Loucy (cell line): ENCODE measurements at regions not wholly inside any gene's neighbourhood (a gene's known extent, or its start where the extent isn't known, plus 50 kb on each side); places are given as distances from the start of the nearest gene placed in this dataset.

Experiments used
- H2AFZ ChIP-seq: fragments of 200-600 bp; sonication (generic); 2 replicates; pipeline ENCODE4 v1.6.0; 2016; ENCODE audit warnings: antibody characterized with exemption, mild to moderate bottlenecking, low read length, moderate library complexity
- H3F3A ChIP-seq: fragments of 200-600 bp; 2 replicates; pipeline ENCODE4 v1.6.0; 2016; ENCODE audit warnings: antibody characterized with exemption, low read depth, mild to moderate bottlenecking
- H3K27me3 ChIP-seq: fragments of 200-600 bp; sonication (generic); 2 replicates; pipeline ENCODE4 v1.6.1; 2014; ENCODE audit warnings: low read length, mild to moderate bottlenecking; ENCODE audit not compliant: insufficient read depth, poor library complexity, severe bottlenecking
- H3K36me3 ChIP-seq: fragments of 200-600 bp; sonication (generic); 2 replicates; pipeline ENCODE4 v1.6.1; 2016; ENCODE audit warnings: low read length; ENCODE audit not compliant: insufficient read depth
- H3K4me1 ChIP-seq: fragments of 200-600 bp; sonication (generic); 2 replicates; pipeline ENCODE4 v1.5.1; 2014; ENCODE audit warnings: low read length, mild to moderate bottlenecking; ENCODE audit not compliant: insufficient read depth, poor library complexity, severe bottlenecking
- H3K4me2 ChIP-seq: fragments of 200-600 bp; sonication (generic); 2 replicates; pipeline ENCODE4 v1.6.0; 2014; ENCODE audit warnings: antibody characterized with exemption, low read length, low read depth, mild to moderate bottlenecking; ENCODE audit not compliant: poor library complexity, severe bottlenecking
- H3K4me3 ChIP-seq: fragments of 200-600 bp; sonication (generic); 2 replicates; pipeline ENCODE4 v1.5.1; 2014; ENCODE audit warnings: low read length, mild to moderate bottlenecking, mixed read lengths; ENCODE audit not compliant: poor library complexity, severe bottlenecking
- H3K79me2 ChIP-seq: fragments of 200-600 bp; sonication (generic); 2 replicates; pipeline ENCODE4 v1.6.1; 2014; ENCODE audit warnings: low read length; ENCODE audit not compliant: insufficient read depth
- H3K9ac ChIP-seq: fragments of 200-600 bp; sonication (generic); 2 replicates; pipeline ENCODE4 v1.6.0; 2014; ENCODE audit warnings: mild to moderate bottlenecking, low read depth, low read length, moderate library complexity; ENCODE audit not compliant: poor library complexity, severe bottlenecking
- H3K9me2 ChIP-seq: fragments of 200-600 bp; sonication (generic); replicated peaks from 2 replicates; pipeline ENCODE4 v1.6.1; 2016; ENCODE audit warnings: low read depth, low read length, mixed read lengths
- H3K9me3 ChIP-seq: fragments of 200-600 bp; sonication (generic); 2 replicates; pipeline ENCODE4 v1.6.1; 2014; ENCODE audit warnings: mild to moderate bottlenecking, antibody characterized with exemption, low read length, low read depth; ENCODE audit not compliant: insufficient read depth
- H4K20me1 ChIP-seq: fragments of 200-600 bp; sonication (generic); 2 replicates; pipeline ENCODE4 v1.6.0; 2014; ENCODE audit warnings: antibody characterized with exemption, low read length, mild to moderate bottlenecking; ENCODE audit not compliant: insufficient read depth, poor library complexity, severe bottlenecking
- EZH2phosphoT487 ChIP-seq: fragments of 200-600 bp; IDR thresholded peaks from 2 replicates; pipeline ENCODE4 v1.6.1; 2018; ENCODE audit warnings: antibody characterized with exemption, mild to moderate bottlenecking, moderate library complexity, borderline replicate concordance
- TF ChIP-seq, protein P1 (sequence below): fragments of 200-600 bp; sonication (generic); conservative IDR thresholded peaks from 2 replicates; pipeline ENCODE4 v1.5.1; 2014; ENCODE audit warnings: mild to moderate bottlenecking, antibody characterized with exemption, low read length

DNA sequence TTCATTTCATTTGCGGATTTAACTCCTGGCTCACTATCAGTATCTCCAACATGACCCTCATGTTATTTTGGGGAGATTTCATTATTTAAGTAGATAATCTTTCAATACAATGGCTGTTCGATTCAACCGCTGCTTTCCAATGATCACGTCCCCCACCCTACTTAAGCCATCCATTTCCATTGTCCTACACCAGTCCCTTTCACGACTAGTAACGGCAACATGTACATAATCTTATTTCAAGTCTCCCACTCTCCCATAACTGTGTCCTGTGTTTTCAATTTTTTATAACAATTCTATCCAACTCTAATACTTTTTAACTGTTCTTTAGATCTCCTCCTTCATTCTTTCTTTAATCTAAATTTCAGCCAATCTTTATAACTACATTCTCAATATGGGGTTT is 890.8 kb upstream of the MAP3K7 start:
- Histone ChIP-seq H3K27me3 (no peaks in the 10 kb centered on the region), H3K4me2 (no peak overlapping the region), H3K36me3 (no peaks in the 10 kb centered on the region), H3F3A (no peaks in the 10 kb centered on the region), H3K4me1 (no peaks in the 10 kb centered on the region), H3K4me3 (no peak overlapping the region), H3K79me2 (no peaks in the 10 kb centered on the region), H2AFZ (no peak overlapping the region), H3K9me2 (no peaks in the 10 kb centered on the region), H3K9me3 (no peaks in the 10 kb centered on the region), H4K20me1 (no peaks in the 10 kb centered on the region), H3K9ac (no peak overlapping the region)
- TF ChIP-seq, protein P1, sequence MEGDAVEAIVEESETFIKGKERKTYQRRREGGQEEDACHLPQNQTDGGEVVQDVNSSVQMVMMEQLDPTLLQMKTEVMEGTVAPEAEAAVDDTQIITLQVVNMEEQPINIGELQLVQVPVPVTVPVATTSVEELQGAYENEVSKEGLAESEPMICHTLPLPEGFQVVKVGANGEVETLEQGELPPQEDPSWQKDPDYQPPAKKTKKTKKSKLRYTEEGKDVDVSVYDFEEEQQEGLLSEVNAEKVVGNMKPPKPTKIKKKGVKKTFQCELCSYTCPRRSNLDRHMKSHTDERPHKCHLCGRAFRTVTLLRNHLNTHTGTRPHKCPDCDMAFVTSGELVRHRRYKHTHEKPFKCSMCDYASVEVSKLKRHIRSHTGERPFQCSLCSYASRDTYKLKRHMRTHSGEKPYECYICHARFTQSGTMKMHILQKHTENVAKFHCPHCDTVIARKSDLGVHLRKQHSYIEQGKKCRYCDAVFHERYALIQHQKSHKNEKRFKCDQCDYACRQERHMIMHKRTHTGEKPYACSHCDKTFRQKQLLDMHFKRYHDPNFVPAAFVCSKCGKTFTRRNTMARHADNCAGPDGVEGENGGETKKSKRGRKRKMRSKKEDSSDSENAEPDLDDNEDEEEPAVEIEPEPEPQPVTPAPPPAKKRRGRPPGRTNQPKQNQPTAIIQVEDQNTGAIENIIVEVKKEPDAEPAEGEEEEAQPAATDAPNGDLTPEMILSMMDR: no peak
- no peak for TF ChIP-seq EZH2phosphoT487

- Histone ChIP-seq H3K4me1 (no peaks in the 10 kb centered on the region), H3K4me3 (no peak overlapping the region), H3K4me2 (peak overlapping the region; percentile 2), H4K20me1 (no peaks in the 10 kb centered on the region), H3K79me2 (no peaks in the 10 kb centered on the region), H3K36me3 (no peaks in the 10 kb centered on the region), H2AFZ (no peak overlapping the region), H3K9me2 (no peaks in the 10 kb centered on the region), H3F3A (no peaks in the 10 kb centered on the region), H3K27me3 (no peaks in the 10 kb centered on the region), H3K9ac (no peak overlapping the region), H3K9me3 (no peaks in the 10 kb centered on the region)
- TF ChIP-seq EZH2phosphoT487: no peak
- TF ChIP-seq, protein P1: no peak
These were observed 889.1 kb upstream of the MAP3K7 start for GRCh38 chr6:91476000-91476399.

DNA sequence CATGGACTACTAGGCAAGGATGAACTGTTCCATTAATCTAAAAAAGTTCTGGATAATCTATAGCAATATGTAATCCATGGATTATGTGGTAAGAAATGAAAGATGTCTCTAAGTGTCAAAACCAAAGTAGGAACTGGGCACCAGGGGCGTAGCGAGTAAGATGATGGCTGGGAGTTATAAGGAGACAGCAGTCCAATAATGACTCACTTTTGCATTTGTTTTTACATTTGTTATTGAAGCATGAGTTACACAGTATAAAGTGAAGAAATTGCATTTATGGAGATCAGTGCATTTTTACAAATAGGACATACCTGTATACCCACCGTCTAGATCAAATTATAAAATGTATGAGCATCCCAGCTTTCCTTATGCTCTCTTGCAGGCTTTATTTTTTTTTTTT is 878.5 kb upstream of the MAP3K7 start:
- TF ChIP-seq, protein P1: no peak
- TF ChIP-seq EZH2phosphoT487: no peak
- Histone ChIP-seq H3K4me3 (no peak overlapping the region), H3F3A (no peaks in the 10 kb centered on the region), H3K4me1 (no peaks in the 10 kb centered on the region), H3K27me3 (no peaks in the 10 kb centered on the region), H3K9ac (no peak overlapping the region), H3K4me2 (no peak overlapping the region), H3K36me3 (no peaks in the 10 kb centered on the region), H4K20me1 (no peaks in the 10 kb centered on the region), H3K79me2 (no peaks in the 10 kb centered on the region), H2AFZ (no peak overlapping the region), H3K9me2 (no peaks in the 10 kb centered on the region), H3K9me3 (no peaks in the 10 kb centered on the region)
